ENCODE measurements at regions not wholly inside any gene's neighbourhood (a gene's known extent, or its start where the extent isn't known, plus 50 kb on each side); places are given as distances from the start of the nearest gene placed in this dataset.
A peak's percentile ranks its signal among the peaks of the same experiment; 100 is the strongest.

DNA sequence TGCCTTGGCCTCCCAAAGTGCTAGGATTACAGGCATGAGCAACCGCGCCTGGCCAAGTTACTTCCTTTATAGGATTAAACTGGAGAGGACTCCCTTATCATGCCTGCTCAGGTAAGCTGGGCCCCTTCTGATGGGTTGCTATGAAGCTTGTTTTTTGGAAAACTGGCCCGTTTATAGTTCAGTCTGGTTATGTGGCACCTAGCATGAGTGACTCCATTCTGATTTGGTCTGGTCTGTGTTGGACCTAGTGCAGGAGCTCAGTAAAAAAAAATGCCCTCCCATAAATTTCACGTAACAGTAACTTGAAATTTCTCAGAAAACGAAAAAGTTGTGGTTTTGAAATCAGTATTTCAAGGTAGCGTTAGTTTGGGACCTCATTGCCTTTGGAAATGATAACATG lies 448.4 kb downstream of the HACE1 start:
- DNase-seq, result no peak

DNA sequence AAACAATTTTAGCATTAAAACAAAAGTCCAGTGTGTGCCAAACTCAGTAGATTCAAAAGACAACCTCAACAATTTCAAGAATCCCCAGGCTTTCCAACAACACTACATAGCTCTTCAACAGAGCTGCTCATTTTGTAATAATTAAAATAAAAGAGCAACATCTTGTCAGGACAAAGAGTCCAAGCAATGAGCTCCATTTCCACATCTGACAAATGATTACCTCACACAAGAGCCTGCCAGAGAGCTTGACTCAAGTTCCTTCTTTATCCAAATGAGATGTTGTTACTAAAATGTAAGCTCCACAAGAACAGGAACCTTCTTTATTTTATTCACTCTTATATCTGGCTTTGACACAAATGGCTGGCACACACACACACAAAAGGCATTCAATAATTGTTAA lies 449.8 kb downstream of the HACE1 start:
- DNase-seq, result no peak

DNA sequence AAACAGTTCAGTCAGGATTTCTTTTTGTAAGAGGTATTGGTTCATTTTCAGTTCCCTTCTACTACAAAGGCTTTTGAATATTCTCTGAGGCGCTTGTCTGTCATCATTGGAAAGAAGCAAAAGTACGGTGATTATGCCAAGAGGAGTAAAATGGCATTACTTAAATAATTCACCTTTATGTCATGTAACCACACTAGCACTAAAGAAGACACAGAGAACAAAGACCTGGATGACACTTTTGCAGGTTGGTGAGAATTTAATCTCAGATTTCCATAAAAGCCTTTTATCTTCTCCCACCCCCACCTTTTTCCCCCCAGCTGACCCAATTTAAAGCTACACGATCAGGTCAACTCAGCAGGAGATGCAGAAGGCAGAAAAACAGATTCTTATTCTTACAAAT lies 451.8 kb downstream of the HACE1 start:
- DNase-seq, result peak; percentile 10

DNA sequence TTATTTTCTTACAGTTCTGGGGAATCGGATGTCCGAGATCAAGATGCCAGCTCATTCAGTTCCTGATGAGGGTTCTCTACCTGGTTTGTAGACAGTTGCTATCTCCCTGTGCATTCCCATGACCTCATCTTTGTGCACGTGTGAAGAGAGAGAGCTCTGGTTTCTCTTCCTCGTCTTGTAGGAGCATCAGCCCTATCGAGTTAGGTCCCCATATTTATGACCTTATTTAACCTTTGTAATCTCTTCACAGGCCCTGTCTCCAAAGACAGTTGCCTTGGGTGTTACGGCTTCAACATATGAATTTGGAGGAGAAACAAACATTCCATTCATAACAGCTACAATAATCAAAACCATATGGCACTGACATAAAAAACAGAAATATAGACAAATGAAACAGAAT lies 455.3 kb downstream of the HACE1 start:
- no peak for DNase-seq

DNA sequence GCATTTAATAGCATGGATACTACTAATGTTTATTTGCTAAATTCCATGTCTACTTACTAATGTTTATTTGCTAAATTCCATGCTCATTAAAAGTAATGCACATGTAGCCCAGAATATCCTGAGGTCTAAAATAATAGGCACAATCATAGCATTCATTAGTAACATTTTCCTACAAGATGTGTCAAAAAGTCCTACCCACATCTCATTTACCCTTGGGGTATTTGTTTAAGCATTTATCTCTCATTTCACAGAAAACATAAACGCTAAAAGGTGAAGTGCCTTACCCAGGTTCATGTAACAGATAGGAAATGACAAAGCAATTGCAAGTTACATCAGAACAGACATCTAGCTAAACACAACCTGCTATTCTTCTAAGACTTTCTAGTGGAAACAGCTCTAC lies 457.1 kb downstream of the HACE1 start:
- DNase-seq, result no peak

DNA sequence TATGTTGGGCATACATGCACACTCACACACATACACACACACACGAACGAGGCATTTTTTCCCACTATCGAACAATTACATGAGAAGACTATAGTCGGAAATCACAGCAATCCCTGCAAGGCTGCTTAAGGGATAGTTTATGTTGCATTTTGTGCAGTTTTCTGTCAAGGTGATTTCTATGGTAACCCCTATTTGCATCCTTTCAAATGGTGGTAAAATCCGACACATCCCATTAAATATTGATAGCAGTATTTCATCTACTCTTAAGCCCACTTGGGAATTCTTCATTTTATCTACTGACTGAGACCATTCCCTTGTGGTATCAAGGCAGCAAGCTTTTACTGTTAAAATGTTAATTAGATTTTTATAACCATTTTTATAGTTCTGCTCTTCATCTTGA lies 457.8 kb downstream of the HACE1 start:
- DNase-seq, result no peak

DNA sequence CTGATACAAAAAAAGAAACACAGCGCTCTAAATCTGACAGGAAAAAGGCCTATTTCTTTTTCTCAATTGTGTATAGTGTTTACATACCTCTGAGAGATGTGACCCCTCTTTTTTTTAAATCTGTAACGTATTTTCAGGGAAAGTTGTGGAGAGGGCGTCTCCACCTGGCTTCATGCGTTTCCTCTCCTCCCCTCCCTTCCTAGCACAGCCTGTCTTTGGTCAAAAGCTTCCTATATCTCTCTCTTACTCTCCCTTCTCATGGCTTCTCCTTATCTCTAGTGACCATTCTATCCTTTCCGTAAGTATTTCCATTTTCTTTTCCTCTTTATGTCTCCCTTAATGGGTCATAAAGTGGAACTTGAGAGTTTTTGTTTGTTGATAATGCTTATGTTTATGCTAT lies 458.9 kb downstream of the HACE1 start:
- no peak for DNase-seq

DNA sequence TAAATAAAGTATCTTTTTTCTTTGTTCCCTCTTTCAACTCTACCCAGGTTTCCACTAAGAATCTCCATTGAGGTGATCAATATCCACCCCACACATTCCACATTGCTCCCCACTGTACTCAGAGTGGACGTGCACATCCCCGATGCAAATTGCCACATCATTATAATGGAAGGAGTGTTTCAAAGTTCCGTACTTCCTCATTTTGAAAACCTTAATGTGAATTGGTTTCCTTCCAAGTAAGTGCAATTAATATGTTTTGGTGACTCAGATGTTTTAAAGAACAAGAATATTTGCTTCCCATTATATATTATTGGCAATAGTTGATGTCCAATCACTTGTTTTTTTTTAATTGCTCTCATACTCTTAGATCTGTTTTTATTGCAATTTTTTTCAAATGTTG lies 463.6 kb downstream of the HACE1 start:
- no peak for DNase-seq

DNA sequence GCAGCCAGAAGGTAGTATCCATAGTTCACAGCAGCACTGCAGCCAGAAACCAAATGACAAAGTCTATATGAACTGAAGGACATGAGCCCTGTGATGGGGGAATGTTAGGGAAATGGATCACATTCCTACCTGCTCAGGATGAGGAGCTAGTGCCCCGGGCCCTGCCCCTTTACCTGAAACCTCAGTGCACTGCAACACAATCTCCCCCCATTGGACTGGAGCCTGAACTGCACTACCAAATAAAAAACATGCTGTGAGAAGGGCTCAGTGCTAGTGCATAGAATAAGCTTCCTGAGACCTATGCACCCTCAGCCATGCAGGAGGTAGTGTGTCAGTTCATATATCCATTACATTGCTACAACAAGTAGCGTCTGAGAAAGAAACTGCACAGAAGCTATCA lies 477.8 kb downstream of the HACE1 start:
- DNase-seq, result no peak

DNA sequence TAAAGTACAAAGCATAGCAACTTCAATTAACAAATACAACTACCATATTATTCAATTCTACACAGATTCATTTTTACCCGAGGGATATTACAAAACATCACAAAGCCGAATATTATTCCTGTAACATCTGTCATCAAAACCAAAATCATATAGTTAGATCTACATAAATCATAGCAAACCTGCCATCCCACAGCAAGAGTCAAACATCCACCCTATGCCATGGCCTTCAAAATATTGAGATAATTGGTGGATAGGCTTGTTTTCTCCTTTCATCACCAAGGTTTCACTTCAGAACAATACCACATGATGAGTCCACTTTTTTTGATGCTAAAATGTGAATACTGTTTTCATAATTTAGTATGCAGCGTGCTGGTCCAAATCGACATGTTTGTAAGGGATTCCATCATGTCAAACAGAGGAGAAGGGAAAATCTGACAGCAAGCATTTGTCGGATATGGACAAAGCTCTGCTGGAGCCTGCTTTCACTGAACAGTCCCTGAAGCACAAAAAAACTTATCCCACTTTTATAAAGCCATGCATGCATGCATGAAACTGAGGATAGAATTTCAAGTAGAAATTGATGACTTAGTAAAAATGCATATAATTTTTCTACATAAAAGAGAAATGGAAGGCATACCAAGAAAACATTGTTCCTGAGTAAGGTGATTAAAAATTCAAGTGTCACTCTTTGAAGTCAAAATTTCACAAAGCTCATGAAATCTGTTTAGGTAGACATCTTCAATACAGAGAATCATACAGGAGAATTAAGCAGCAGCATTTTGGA lies 494.1 kb downstream of the HACE1 start:
- peak; percentile 64 for DNase-seq

DNA sequence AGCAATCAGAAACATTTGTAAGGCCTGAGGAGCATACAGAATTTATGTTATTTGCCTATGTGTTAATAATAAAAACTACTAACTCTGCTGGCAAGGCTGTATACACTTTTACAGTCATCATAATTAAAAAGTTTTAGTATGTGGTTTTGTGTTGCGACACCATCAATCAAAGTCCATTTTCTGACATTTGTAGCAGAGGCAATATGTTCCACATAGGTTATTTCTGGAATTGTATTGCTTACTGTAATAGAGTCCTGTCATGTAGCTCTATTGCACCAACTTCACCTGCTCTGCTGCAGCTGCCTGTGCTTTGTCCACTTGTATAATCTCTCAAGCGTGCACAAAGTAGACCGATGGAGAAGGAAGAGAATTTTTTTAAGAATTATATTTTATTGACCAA lies 501.8 kb downstream of the HACE1 start:
- no peak for DNase-seq

DNA sequence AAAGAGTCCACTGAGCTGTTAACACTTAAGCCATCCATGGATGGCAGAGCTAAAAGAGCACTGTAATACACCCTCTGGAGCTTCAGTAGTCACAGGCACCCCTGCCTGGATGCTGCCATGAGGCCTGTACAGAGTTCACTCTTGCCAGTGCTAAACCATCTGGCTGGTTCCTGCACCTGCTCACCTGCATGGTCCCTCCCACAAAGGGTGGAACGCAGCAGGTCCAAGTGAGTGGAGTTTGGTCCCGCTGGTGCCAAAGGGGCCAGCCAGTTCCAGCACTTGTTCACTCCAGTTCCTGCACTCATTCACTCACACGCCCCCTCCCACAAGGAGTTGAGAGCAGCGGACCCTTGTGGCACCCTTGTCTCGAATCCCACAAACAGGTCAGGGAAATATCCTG lies 503.5 kb downstream of the HACE1 start:
- DNase-seq, result no peak

DNA sequence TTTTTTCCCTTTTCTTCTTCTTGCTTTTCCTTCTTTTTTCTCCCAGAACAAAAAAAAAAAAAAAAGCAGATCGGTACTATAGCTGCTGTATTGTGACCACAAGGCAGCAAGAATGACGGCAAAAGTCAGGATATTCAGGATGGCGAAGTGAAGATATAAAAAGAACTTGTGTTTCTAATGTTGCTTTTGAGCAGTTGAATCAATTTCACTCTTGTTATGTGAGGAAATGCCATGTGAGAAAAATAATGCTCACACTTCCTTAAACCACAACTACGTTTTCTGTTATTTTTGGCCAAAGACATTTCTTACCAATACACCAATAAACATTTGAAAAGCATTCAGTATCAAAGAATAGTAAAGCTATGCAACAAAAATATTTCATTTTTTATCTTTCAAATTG lies 510.5 kb downstream of the HACE1 start:
- no peak for DNase-seq

DNA sequence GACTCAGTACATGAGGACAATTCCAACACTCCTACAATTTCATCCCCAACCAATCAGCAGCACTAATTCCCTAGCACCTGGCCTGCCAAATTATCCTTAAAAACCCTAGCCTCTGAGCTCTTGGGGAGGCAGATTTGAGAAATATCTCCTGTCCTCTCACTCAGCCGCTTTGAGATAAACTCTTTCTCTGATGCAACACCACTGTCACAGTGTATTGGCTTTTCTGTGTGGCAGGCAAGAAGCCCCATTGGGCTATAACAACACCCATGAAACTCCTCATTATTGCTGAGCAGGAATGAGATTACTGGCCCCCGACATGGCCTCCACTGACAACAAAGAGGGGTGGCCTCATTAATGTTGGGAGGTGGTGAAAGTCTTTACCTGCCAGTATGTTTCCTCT lies 515.5 kb downstream of the HACE1 start:
- DNase-seq, result no peak

DNA sequence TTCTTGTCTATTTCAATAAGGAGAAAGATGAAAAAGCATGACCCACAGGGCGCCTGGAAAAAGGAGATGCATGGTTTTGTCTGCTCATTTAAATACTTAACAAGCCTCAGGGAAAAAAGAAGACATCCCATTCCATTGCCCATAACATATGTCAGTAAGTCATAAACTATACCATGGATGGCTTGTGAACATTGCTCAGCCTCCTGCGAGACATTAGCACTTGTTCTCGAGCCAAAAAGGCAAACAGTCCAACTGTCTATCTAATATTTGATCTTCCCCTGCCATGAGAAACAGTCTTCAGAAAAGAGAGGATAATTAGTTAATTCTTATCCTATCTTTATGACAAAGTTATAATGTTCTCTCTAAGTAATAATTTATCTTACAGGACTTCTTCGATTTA lies 527.4 kb downstream of the HACE1 start:
- no peak for DNase-seq

DNA sequence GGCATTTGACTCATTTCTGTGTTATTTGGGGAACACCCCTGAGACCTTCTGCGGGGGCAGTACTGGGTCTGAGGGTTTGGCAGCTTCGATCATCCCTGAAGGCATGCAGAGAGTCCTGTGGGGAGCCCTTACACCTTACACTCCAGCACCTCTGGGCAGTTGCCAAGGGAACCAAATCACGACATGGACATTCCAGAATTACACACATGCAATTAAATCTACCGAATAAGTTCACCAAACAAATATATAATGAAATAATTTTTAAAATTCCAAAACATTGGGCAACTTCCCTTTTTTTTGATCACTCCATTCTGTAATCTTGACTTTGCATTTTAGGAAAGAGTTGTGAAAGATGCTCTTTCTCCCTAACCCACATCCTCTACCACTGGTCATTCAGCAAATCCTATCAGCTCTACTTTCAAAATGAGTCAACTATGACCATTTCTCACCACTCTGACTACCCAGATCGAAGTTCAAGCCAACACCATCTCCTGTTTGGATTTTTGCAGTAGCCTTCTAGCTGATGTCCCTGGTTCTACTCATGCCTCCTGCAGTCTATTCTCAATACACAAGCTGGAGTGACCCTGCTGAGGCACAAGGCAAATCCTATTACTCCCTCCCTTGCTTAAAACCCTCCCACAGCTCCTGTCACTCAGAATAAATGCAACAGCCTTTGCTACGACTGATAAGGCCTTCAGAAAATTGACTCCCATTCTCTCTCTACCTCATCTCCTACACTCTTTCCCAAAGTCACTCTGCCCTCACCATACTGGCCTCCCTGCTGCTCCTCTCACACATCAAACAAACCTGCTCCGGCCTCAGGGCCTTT lies 533.3 kb downstream of the HACE1 start:
- DNase-seq, result no peak

DNA sequence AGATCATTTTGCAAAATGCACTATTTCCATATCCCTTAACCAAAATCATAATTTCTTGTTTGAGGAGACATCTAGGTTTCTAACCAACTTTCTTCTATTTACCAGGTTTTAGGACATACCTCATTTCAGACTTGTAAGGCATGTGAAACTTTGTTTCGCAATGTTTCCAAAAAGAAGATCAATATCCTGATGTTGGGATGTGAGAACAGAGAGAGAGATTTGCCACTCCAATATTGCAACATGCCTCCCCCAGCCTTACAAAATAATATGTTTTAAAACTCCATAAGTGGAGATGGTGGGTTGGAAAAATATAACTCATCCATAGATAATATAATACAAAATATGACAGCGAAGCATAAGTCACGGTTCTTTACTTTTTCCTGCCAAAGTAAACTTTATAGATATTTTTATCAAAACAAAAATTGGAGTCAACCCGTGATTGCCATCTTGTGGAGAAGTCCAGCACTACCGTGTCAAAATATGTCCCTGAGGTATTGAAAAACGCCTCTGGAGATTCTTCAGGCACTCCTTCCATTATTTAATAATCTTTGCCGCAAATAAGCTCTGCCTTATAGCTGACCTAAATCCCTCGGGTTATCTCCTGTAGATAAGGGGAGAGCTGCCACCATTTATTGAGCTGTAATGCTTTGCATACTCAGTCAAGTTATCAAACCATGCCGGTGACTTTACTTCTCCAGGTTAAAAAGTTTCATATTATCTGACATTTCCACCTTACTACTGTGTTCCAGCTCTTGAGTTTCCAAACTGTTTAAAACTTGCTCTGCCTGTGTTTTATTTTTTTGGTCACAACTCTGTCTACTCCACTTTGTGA lies 534.2 kb downstream of the HACE1 start:
- DNase-seq, result peak; percentile 20

DNA sequence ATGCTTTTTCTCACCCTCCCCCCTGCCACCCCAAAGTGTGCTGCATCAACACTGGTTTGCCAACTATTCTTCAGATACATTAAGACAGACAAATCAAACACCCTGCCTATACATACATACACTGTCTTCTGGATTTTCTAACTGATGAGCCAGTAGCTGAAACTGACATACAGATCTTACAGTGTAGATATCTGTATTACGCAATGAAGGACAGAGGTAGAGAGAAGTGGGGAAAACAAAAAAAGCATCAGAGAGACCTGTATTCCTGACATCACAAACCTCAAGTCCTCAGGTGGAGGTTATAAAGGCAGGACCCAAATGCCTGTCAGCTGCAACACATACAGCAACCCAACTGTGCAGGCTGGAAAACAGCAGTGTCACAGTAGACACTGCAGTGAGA lies 535.4 kb downstream of the HACE1 start:
- no peak for DNase-seq

DNA sequence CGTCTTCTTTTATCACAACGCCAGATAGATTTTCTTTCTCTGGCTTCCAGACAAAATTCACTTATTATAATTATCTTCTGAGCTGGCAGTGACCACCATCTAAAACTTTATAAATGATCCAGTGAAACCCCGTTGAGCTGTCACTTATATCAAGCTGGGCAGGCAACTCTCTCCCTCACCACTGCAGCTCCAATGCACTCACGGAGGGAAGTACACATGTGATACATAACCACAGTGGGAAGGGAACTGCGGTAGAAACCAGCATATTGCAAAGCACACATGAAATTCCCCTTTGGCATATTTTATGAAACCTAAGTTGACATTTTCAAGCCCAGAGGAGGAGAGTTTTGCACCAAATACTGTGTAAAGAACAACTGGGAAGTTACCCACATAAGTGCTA lies 536.9 kb downstream of the HACE1 start:
- DNase-seq, result no peak

DNA sequence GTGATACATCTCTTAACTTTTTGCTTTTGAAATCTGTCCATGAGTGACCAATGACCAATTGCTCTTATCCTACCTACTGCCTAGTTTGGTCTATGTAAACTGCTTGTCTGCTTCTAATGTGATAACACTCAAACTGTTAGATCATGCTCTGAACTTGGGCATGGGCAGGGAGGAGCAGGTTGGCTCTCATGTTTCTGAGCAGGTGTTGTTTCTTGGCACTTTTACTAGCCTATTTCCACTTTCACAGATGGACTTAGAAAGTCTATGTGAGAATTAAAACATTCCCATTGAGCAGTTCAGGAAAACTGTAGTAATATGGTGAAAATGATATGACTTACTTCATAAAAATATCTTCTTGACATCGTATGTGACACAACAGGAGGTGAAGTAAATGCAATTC lies 538.4 kb downstream of the HACE1 start:
- no peak for DNase-seq

DNA sequence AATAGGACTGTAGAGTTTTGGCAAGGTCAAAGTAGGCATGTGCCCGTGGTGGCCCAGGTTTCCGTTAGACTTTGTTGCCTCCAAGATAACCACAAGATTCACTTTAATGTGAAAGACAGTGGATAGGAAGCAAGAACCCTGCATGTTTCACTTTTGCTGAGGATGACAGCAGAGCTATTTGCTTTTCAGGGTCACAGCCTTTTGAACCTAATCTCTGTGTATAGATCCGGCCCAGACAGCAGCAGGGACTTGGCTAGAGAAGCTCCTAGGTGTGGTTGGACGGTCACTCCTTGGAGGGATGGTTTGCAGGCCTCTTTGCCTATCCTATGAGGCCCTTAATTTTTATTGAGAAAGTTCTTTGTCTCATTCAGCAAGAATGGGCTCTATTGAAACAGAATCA lies 538.8 kb downstream of the HACE1 start:
- no peak for DNase-seq

DNA sequence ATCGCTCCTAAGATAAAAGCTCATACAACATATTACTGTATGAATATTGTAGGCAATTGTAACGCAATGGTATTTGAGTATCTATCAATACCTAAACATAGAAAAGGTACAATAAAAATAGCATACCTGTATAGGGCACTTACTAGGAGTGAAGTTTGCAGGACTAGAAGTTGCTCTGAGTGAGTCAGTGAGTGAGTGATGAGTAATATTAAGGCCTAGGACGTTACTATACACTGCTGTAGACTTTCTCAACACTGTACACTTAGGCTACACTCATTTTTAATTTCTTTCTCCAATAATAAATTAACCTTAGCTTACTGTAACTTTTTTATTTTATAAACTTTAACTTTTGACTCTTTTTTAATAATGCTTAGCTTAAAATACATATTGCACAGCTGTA lies 546.9 kb downstream of the HACE1 start:
- no peak for DNase-seq

DNA sequence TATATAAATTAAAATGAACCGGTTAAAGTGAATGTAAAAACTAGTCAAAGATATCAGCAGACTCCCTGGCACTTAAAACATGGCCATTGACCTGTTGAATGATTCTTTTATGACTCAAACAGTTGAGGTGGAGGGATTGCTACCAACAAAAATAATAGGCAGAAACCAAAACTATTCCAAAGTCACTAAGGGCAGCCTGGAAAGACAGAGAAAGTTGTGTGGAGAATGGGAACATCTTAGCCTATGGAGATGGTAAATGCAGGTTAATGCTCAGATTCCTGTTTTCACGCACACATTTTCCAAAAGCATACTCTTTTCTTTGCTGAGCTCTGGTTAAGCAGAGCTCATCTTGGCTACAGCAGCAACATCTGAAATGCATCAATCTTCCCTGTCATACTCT lies 553.5 kb downstream of the HACE1 start:
- DNase-seq, result no peak

DNA sequence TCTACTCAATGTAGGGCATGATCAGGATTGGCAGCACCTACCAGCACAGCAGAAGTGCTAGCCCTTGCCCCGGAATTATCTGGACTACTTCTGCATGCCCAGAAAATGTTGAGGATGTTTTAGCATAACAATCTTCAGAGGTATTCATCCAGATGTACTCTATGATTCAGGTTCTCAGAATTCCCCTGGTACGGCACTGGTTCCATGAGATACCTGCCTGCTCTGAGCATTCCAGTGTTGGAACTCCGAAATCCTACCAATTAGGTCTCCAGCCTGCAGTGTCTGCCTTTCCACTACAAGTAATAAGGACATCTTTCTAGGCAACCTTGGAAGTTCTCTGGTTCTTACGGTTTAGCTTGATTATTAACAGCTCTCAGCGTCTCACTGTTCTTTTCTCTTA lies 554.5 kb downstream of the HACE1 start:
- DNase-seq, result no peak

All from NCI-H2227 treated with DMSO at 0.1 percent for 48 hours (cell line).